MM.1S (cell line): ENCODE measurements at regions not wholly inside any gene's neighbourhood (a gene's known extent, or its start where the extent isn't known, plus 50 kb on each side); places are given as distances from the start of the nearest gene placed in this dataset.

Source experiments
- DNase-seq: peaks from one replicate; pipeline ENCODE4 v3.0.0-alpha.2; 2015
- H2AFZ ChIP-seq: fragments of 300-600 bp; sonication (generic); 2 replicates; pipeline ENCODE4 v1.6.0; 2016; ENCODE audit warnings: antibody characterized with exemption, low read length
- H3F3A ChIP-seq: fragments of 300-600 bp; sonication (generic); 2 replicates; pipeline ENCODE4 v1.6.1; 2016; ENCODE audit warnings: mild to moderate bottlenecking, antibody characterized with exemption, low read length, moderate library complexity, mixed read lengths; ENCODE audit not compliant: insufficient read depth
- H3K27ac ChIP-seq: fragments of 300-600 bp; sonication (generic); 2 replicates; pipeline ENCODE4 v1.5.1; 2016; ENCODE audit warnings: mild to moderate bottlenecking, low read length
- H3K27me3 ChIP-seq: fragments of 300-600 bp; sonication (generic); replicated peaks from 2 replicates; pipeline ENCODE4 v1.6.0; 2016; ENCODE audit warnings: low read length; ENCODE audit not compliant: insufficient read depth
- H3K36me3 ChIP-seq: fragments of 300-600 bp; sonication (generic); replicated peaks from 2 replicates; pipeline ENCODE4 v1.6.1; 2016; ENCODE audit warnings: mild to moderate bottlenecking, low read length, mixed read lengths; ENCODE audit not compliant: insufficient read depth
- H3K4me1 ChIP-seq: fragments of 300-600 bp; sonication (generic); 2 replicates; pipeline ENCODE4 v1.6.1; 2016; ENCODE audit warnings: low read length, mixed read lengths
- H3K4me2 ChIP-seq: fragments of 300-600 bp; sonication (generic); 2 replicates; pipeline ENCODE4 v1.6.0; 2016; ENCODE audit warnings: low read depth, low read length
- H3K4me3 ChIP-seq: fragments of 300-600 bp; sonication (generic); 2 replicates; pipeline ENCODE4 v1.5.1; 2016; ENCODE audit warnings: low read length, mixed read lengths
- H3K79me2 ChIP-seq: fragments of 300-600 bp; sonication (generic); 2 replicates; pipeline ENCODE4 v1.6.1; 2016; ENCODE audit warnings: mixed run types, low read length, mixed read lengths
- H3K9ac ChIP-seq: fragments of 300-600 bp; sonication (generic); 2 replicates; pipeline ENCODE4 v1.6.1; 2016; ENCODE audit warnings: low read length, mixed read lengths
- H3K9me2 ChIP-seq: fragments of 300-600 bp; sonication (generic); replicated peaks from 2 replicates; pipeline ENCODE4 v1.6.1; 2016; ENCODE audit warnings: mild to moderate bottlenecking, low read length, mixed read lengths; ENCODE audit not compliant: insufficient read depth
- H3K9me3 ChIP-seq: fragments of 300-600 bp; sonication (generic); replicated peaks from 2 replicates; pipeline ENCODE4 v1.6.1; 2016; ENCODE audit warnings: mild to moderate bottlenecking, low read length, mixed read lengths; ENCODE audit not compliant: insufficient read depth
- H4K20me1 ChIP-seq: fragments of 300-600 bp; sonication (generic); 2 replicates; pipeline ENCODE4 v1.6.1; 2016; ENCODE audit warnings: mild to moderate bottlenecking, low read length, moderate library complexity, mixed read lengths; ENCODE audit not compliant: insufficient read depth
- CTCF ChIP-seq: fragments of 300-600 bp; sonication (generic); IDR thresholded peaks from 2 replicates; pipeline ENCODE4 v1.5.1; 2016; ENCODE audit warnings: antibody characterized with exemption, low read length, mixed read lengths
- EZH2 ChIP-seq: fragments of 300-600 bp; sonication (generic); optimal IDR thresholded peaks from 2 replicates; pipeline ENCODE3; 2017; ENCODE audit warnings: low read depth, mild to moderate bottlenecking, antibody characterized with exemption, low read length, mixed read lengths
- EZH2phosphoT487 ChIP-seq: fragments of 300-600 bp; sonication (generic); IDR thresholded peaks from 2 replicates; pipeline ENCODE4 v1.6.1; 2018; ENCODE audit warnings: antibody characterized with exemption, low read length

GRCh38 chr14:38904959-38905358 is 198.1 kb downstream of the SEC23A start:
- H3K9ac ChIP-seq, result no peak overlapping the region
- no peak overlapping the region for H3K27ac ChIP-seq
- H3K4me1 ChIP-seq, result no peaks in the 10 kb centered on the region
- no peaks in the 10 kb centered on the region for H3K79me2 ChIP-seq
- no peak overlapping the region for H3K4me3 ChIP-seq
- no peak for DNase-seq
- TF ChIP-seq CTCF, result no peak
- no peak for TF ChIP-seq EZH2
- no peak for TF ChIP-seq EZH2phosphoT487
- no peak overlapping the region for H3K4me2 ChIP-seq
- H2AFZ ChIP-seq, result no peak overlapping the region
- no peaks in the 10 kb centered on the region for H3K36me3 ChIP-seq
- no peaks in the 10 kb centered on the region for H3K9me3 ChIP-seq
- no peaks in the 10 kb centered on the region for H3K9me2 ChIP-seq
- no peaks in the 10 kb centered on the region for H3F3A ChIP-seq
- H3K27me3 ChIP-seq, result no peaks in the 10 kb centered on the region
- no peaks in the 10 kb centered on the region for H4K20me1 ChIP-seq

DNA sequence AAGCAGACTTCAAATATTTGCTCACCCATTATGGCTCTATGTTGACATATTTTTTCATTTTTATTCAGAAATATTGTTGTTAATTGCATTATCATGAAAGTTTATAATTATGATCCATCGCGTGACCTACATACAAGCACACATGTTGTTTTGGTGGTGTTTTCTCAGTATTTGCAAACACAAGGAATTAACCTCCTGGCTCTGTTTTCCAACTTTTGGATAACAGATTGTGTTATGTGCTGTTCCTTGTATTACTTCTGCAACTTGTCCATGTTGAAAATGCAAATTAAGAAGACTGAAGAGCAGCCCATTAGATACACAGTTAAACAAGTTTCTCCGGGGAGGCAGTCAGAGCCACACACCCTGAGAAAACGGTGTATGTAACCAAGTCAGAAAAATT is 201.2 kb downstream of the SEC23A start:
- Histone ChIP-seq H3K36me3 (no peaks in the 10 kb centered on the region), H3K27ac (no peak overlapping the region), H3K79me2 (no peaks in the 10 kb centered on the region), H3K4me2 (no peak overlapping the region), H3K9ac (no peak overlapping the region), H3K4me1 (no peaks in the 10 kb centered on the region), H3F3A (no peaks in the 10 kb centered on the region), H3K27me3 (no peaks in the 10 kb centered on the region), H4K20me1 (no peaks in the 10 kb centered on the region), H3K9me2 (no peaks in the 10 kb centered on the region), H3K9me3 (no peaks in the 10 kb centered on the region), H2AFZ (no peak overlapping the region), H3K4me3 (no peak overlapping the region)
- DNase-seq, result no peak
- TF ChIP-seq EZH2phosphoT487, result no peak
- TF ChIP-seq CTCF, result no peak
- TF ChIP-seq EZH2, result no peak

DNA sequence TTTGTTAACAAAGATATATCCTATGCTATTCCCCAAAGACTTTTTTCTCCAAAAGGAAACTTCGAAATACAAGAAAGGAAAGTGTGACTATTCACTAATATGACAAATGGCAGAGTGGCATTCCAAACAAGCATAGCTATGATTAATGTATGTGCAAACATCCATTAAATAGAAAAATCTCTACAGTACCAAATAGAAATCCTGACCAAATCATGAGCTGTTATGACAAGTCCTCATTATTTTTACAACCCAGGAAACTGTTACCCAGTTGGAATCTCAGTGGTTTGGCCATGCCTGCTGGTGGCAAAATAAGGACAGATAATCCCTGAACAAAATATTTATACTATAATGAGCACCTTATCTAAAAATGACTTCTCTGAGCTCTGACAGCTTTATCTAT is 202.1 kb downstream of the SEC23A start:
- TF ChIP-seq EZH2phosphoT487 (no peak), EZH2 (no peak), CTCF (no peak)
- Histone ChIP-seq H4K20me1 (no peaks in the 10 kb centered on the region), H3K27me3 (no peaks in the 10 kb centered on the region), H3K27ac (no peak overlapping the region), H3K4me1 (no peaks in the 10 kb centered on the region), H3K79me2 (no peaks in the 10 kb centered on the region), H3K4me3 (no peak overlapping the region), H2AFZ (no peak overlapping the region), H3K36me3 (no peaks in the 10 kb centered on the region), H3K9me3 (no peaks in the 10 kb centered on the region), H3F3A (no peaks in the 10 kb centered on the region), H3K4me2 (no peak overlapping the region), H3K9ac (no peak overlapping the region), H3K9me2 (no peaks in the 10 kb centered on the region)
- DNase-seq, result no peak

DNA sequence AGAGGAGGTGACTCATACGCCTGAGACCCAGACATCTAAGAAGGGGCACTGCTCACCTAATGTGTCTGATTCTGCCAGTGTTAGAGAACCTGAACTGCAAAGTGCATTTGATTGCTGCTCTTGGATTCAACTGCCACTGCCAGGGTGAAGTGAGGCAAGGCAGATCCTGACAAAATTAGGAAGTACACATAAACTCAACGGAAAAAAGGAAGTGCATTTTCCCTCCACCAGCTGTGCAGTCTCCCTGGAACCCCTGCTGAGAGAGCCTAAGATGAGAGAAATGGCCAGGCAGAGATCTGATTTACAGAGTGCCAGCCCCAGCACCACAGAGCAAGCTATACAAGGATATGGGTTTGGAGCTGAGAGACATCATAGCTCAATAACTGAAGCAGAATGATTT is 215.3 kb downstream of the SEC23A start:
- Histone ChIP-seq H3K9me3 (no peaks in the 10 kb centered on the region), H3K9ac (no peak overlapping the region), H3K79me2 (no peaks in the 10 kb centered on the region), H3K4me1 (no peaks in the 10 kb centered on the region), H3F3A (no peaks in the 10 kb centered on the region), H3K27ac (no peak overlapping the region), H3K4me2 (no peak overlapping the region), H2AFZ (no peak overlapping the region), H3K4me3 (no peak overlapping the region), H3K36me3 (no peaks in the 10 kb centered on the region), H3K9me2 (no peaks in the 10 kb centered on the region), H3K27me3 (no peaks in the 10 kb centered on the region), H4K20me1 (no peaks in the 10 kb centered on the region)
- no peak for DNase-seq
- TF ChIP-seq EZH2 (no peak), CTCF (no peak), EZH2phosphoT487 (no peak)
